ENCODE measurements at regions not wholly inside any gene's neighbourhood (a gene's known extent, or its start where the extent isn't known, plus 50 kb on each side); places are given as distances from the start of the nearest gene placed in this dataset.

GRCh38 chr14:97381309-97381708, 584.1 kb downstream of the VRK1 start:
- Histone ChIP-seq H3K27ac (ENCODE audit: low read depth, low read length) (no peak overlapping the region), H3K4me3 (ENCODE audit: low read depth, low read length) (no peak overlapping the region), H3K9me3 (ENCODE audit: control insufficient read depth, insufficient read depth, low read length) (no peaks in the 10 kb centered on the region), H3K36me3 (ENCODE audit: control insufficient read depth, insufficient read depth, low read length) (no peaks in the 10 kb centered on the region), H3K27me3 (ENCODE audit: control insufficient read depth, insufficient read depth, low read length) (no peaks in the 10 kb centered on the region), H3K4me1 (ENCODE audit: control insufficient read depth, insufficient read depth, low read length) (no peaks in the 10 kb centered on the region)
- WGBS (ENCODE audit: insufficient coverage), result 100% methylated on average over 1 of the region's 1 CpG
- no peak for DNase-seq (ENCODE audit: low read depth in 4 of 6, low spot score in 6 of 6)

GRCh38 chr14:97382616-97383226, 585.5 kb downstream of the VRK1 start:
- H3K4me1 ChIP-seq (ENCODE audit: control insufficient read depth, insufficient read depth, low read length), result no peaks in the 10 kb centered on the region
- H3K4me3 ChIP-seq (ENCODE audit: low read depth, low read length), result no peak overlapping the region
- H3K27me3 ChIP-seq (ENCODE audit: control insufficient read depth, insufficient read depth, low read length), result no peaks in the 10 kb centered on the region
- H3K36me3 ChIP-seq (ENCODE audit: control insufficient read depth, insufficient read depth, low read length), result no peaks in the 10 kb centered on the region
- no peak overlapping the region for H3K27ac ChIP-seq (ENCODE audit: low read depth, low read length)
- H3K9me3 ChIP-seq (ENCODE audit: control insufficient read depth, insufficient read depth, low read length), result no peaks in the 10 kb centered on the region
- DNase-seq (ENCODE audit: low read depth in 4 of 6, low spot score in 6 of 6), result peak in 1 of 6 donors; percentile 32
- no CpG with 5 or more reads among the region's 5 CpGs for WGBS (ENCODE audit: insufficient coverage)

GRCh38 chr14:97385727-97386126, 588.5 kb downstream of the VRK1 start:
- Histone ChIP-seq H3K4me3 (ENCODE audit: low read depth, low read length) (no peak overlapping the region), H3K27me3 (ENCODE audit: control insufficient read depth, insufficient read depth, low read length) (no peaks in the 10 kb centered on the region), H3K36me3 (ENCODE audit: control insufficient read depth, insufficient read depth, low read length) (no peaks in the 10 kb centered on the region), H3K27ac (ENCODE audit: low read depth, low read length) (no peak overlapping the region), H3K9me3 (ENCODE audit: control insufficient read depth, insufficient read depth, low read length) (no peaks in the 10 kb centered on the region), H3K4me1 (ENCODE audit: control insufficient read depth, insufficient read depth, low read length) (no peaks in the 10 kb centered on the region)
- WGBS (ENCODE audit: insufficient coverage), result 85% methylated on average over 2 of the region's 3 CpGs
- no peak for DNase-seq (ENCODE audit: low read depth in 4 of 6, low spot score in 6 of 6)

GRCh38 chr14:97387252-97387874, 590.2 kb downstream of the VRK1 start:
- Histone ChIP-seq H3K9me3 (ENCODE audit: control insufficient read depth, insufficient read depth, low read length) (no peaks in the 10 kb centered on the region), H3K4me3 (ENCODE audit: low read depth, low read length) (no peak overlapping the region), H3K27me3 (ENCODE audit: control insufficient read depth, insufficient read depth, low read length) (no peaks in the 10 kb centered on the region), H3K4me1 (ENCODE audit: control insufficient read depth, insufficient read depth, low read length) (no peaks in the 10 kb centered on the region), H3K27ac (ENCODE audit: low read depth, low read length) (no peak overlapping the region), H3K36me3 (ENCODE audit: control insufficient read depth, insufficient read depth, low read length) (no peaks in the 10 kb centered on the region)
- DNase-seq (ENCODE audit: low read depth in 4 of 6, low spot score in 6 of 6), result no peak
- WGBS (ENCODE audit: insufficient coverage), result 44% methylated on average over 4 of the region's 9 CpGs

- H3K4me1 ChIP-seq (ENCODE audit: control insufficient read depth, insufficient read depth, low read length), result no peaks in the 10 kb centered on the region
- H3K36me3 ChIP-seq (ENCODE audit: control insufficient read depth, insufficient read depth, low read length), result no peaks in the 10 kb centered on the region
- H3K9me3 ChIP-seq (ENCODE audit: control insufficient read depth, insufficient read depth, low read length), result no peaks in the 10 kb centered on the region
- no peak overlapping the region for H3K27ac ChIP-seq (ENCODE audit: low read depth, low read length)
- 35% methylated on average over 6 of the region's 9 CpGs for WGBS (ENCODE audit: insufficient coverage)
- H3K4me3 ChIP-seq (ENCODE audit: low read depth, low read length), result no peak overlapping the region
- no peaks in the 10 kb centered on the region for H3K27me3 ChIP-seq (ENCODE audit: control insufficient read depth, insufficient read depth, low read length)
- DNase-seq (ENCODE audit: low read depth in 4 of 6, low spot score in 6 of 6), result no peak
Measured at GRCh38 chr14:97388408-97388807, 591.2 kb downstream of the VRK1 start.

- WGBS (ENCODE audit: insufficient coverage), result 81% methylated on average over 2 of the region's 4 CpGs
- DNase-seq (ENCODE audit: low read depth in 4 of 6, low spot score in 6 of 6), result no peak
- no peaks in the 10 kb centered on the region for H3K27me3 ChIP-seq (ENCODE audit: control insufficient read depth, insufficient read depth, low read length)
- H3K4me3 ChIP-seq (ENCODE audit: low read depth, low read length), result no peak overlapping the region
- no peaks in the 10 kb centered on the region for H3K36me3 ChIP-seq (ENCODE audit: control insufficient read depth, insufficient read depth, low read length)
- H3K27ac ChIP-seq (ENCODE audit: low read depth, low read length), result no peak overlapping the region
- H3K4me1 ChIP-seq (ENCODE audit: control insufficient read depth, insufficient read depth, low read length), result no peaks in the 10 kb centered on the region
- H3K9me3 ChIP-seq (ENCODE audit: control insufficient read depth, insufficient read depth, low read length), result no peaks in the 10 kb centered on the region
Measured at GRCh38 chr14:97390096-97390724, 593.0 kb downstream of the VRK1 start.

- Histone ChIP-seq H3K36me3 (ENCODE audit: control insufficient read depth, insufficient read depth, low read length) (no peaks in the 10 kb centered on the region), H3K27me3 (ENCODE audit: control insufficient read depth, insufficient read depth, low read length) (no peaks in the 10 kb centered on the region), H3K27ac (ENCODE audit: low read depth, low read length) (no peak overlapping the region), H3K9me3 (ENCODE audit: control insufficient read depth, insufficient read depth, low read length) (no peaks in the 10 kb centered on the region), H3K4me3 (ENCODE audit: low read depth, low read length) (no peak overlapping the region), H3K4me1 (ENCODE audit: control insufficient read depth, insufficient read depth, low read length) (no peaks in the 10 kb centered on the region)
- WGBS (ENCODE audit: insufficient coverage), result no CpG with 5 or more reads among the region's 6 CpGs
- peak in 1 of 6 donors; percentile 45 for DNase-seq (ENCODE audit: low read depth in 4 of 6, low spot score in 6 of 6)
Measured at GRCh38 chr14:97393244-97393643, 596.1 kb downstream of the VRK1 start.

GRCh38 chr14:97395068-97395467, 597.9 kb downstream of the VRK1 start:
- WGBS (ENCODE audit: insufficient coverage), result 79% methylated on average over 3 of the region's 4 CpGs
- Histone ChIP-seq H3K27ac (ENCODE audit: low read depth, low read length) (no peak overlapping the region), H3K4me3 (ENCODE audit: low read depth, low read length) (no peak overlapping the region), H3K9me3 (ENCODE audit: control insufficient read depth, insufficient read depth, low read length) (no peaks in the 10 kb centered on the region), H3K4me1 (ENCODE audit: control insufficient read depth, insufficient read depth, low read length) (no peaks in the 10 kb centered on the region), H3K36me3 (ENCODE audit: control insufficient read depth, insufficient read depth, low read length) (no peaks in the 10 kb centered on the region), H3K27me3 (ENCODE audit: control insufficient read depth, insufficient read depth, low read length) (no peaks in the 10 kb centered on the region)
- DNase-seq (ENCODE audit: low read depth in 4 of 6, low spot score in 6 of 6), result no peak

GRCh38 chr14:97401714-97402113, 604.5 kb downstream of the VRK1 start:
- H3K27ac ChIP-seq (ENCODE audit: low read depth, low read length), result no peak overlapping the region

GRCh38 chr14:97402279-97402678, 605.1 kb downstream of the VRK1 start:
- Histone ChIP-seq H3K4me1 (ENCODE audit: control insufficient read depth, insufficient read depth, low read length) (no peaks in the 10 kb centered on the region), H3K9me3 (ENCODE audit: control insufficient read depth, insufficient read depth, low read length) (no peaks in the 10 kb centered on the region), H3K4me3 (ENCODE audit: low read depth, low read length) (no peak overlapping the region), H3K36me3 (ENCODE audit: control insufficient read depth, insufficient read depth, low read length) (no peaks in the 10 kb centered on the region), H3K27ac (ENCODE audit: low read depth, low read length) (no peak overlapping the region), H3K27me3 (ENCODE audit: control insufficient read depth, insufficient read depth, low read length) (no peaks in the 10 kb centered on the region)
- WGBS (ENCODE audit: insufficient coverage), result 0% methylated on average over 1 of the region's 2 CpGs
- DNase-seq (ENCODE audit: low read depth in 4 of 6, low spot score in 6 of 6), result no peak

More at GRCh38 chr14:97401714-97402113, 604.5 kb downstream of the VRK1 start:
- Histone ChIP-seq H3K36me3 (ENCODE audit: control insufficient read depth, insufficient read depth, low read length) (no peaks in the 10 kb centered on the region), H3K9me3 (ENCODE audit: control insufficient read depth, insufficient read depth, low read length) (no peaks in the 10 kb centered on the region), H3K27me3 (ENCODE audit: control insufficient read depth, insufficient read depth, low read length) (no peaks in the 10 kb centered on the region), H3K4me3 (ENCODE audit: low read depth, low read length) (no peak overlapping the region), H3K4me1 (ENCODE audit: control insufficient read depth, insufficient read depth, low read length) (no peaks in the 10 kb centered on the region)
- DNase-seq (ENCODE audit: low read depth in 4 of 6, low spot score in 6 of 6), result no peak
- 95% methylated on average over 5 of the region's 7 CpGs for WGBS (ENCODE audit: insufficient coverage)

Data from spinal cord (tissue), 9 donors.